H1 (cell line): ENCODE measurements at regions not wholly inside any gene's neighbourhood (a gene's known extent, or its start where the extent isn't known, plus 50 kb on each side); places are given as distances from the start of the nearest gene placed in this dataset.

ENCODE experiments used
- CTCF ChIA-PET: fragments of 300-600 bp; sonication (Branson Sonifier 250); formaldehyde crosslinking; loops from one replicate; lab custom pipeline; 2021; ENCODE audit not compliant: partially characterized antibody; lab: Charles Lee
- POLR2A ChIA-PET: fragments of 300-600 bp; sonication (Branson Sonifier 250); formaldehyde crosslinking; loops from one replicate; lab custom pipeline; 2021; ENCODE audit warnings: inconsistent platforms; ENCODE audit not compliant: partially characterized antibody; lab: Charles Lee
- DNase-seq, 2 experiments: peaks; one replicate each; pipeline versions ENCODE4 v3.0.0 to v3.0.0-alpha.2; 2010 to 2022; ENCODE audit warnings: low spot score in 2 of 2, low read depth in 1 of 2, mixed read lengths in 1 of 2
- FAIRE-seq: peaks from 2 replicates; lab custom pipeline; 2011; peaks lifted over from hg19 to GRCh38; lab: Jason Lieb, UNC
- H2AFZ ChIP-seq: 2 replicates; pipeline ENCODE4 v1.8.1; 2012; ENCODE audit warnings: low read length, inconsistent platforms
- H2AK5ac ChIP-seq: 2 replicates; pipeline ENCODE4 v1.6.1; 2013; ENCODE audit warnings: low read depth, low read length
- H2BK120ac ChIP-seq: replicated peaks from 2 replicates; pipeline ENCODE3; 2013; ENCODE audit warnings: low read depth, low read length, inconsistent platforms
- H2BK12ac ChIP-seq: 2 replicates; pipeline ENCODE4 v1.6.1; 2013; ENCODE audit warnings: low read depth, low read length
- H2BK15ac ChIP-seq: 2 replicates; pipeline ENCODE4 v1.6.1; 2013; ENCODE audit warnings: low read length
- H2BK20ac ChIP-seq: 2 replicates; pipeline ENCODE4 v1.6.1; 2013; ENCODE audit warnings: low read length
- H2BK5ac ChIP-seq: 2 replicates; pipeline ENCODE4 v1.6.1; 2013; ENCODE audit warnings: low read depth, low read length
- H3K14ac ChIP-seq: 2 replicates; pipeline ENCODE4 v1.6.1; 2013; ENCODE audit warnings: inconsistent platforms; ENCODE audit not compliant: insufficient read length
- H3K18ac ChIP-seq: 2 replicates; pipeline ENCODE4 v1.6.1; 2013; ENCODE audit warnings: low read length; ENCODE audit errors: extremely low read depth
- H3K23ac ChIP-seq: 2 replicates; pipeline ENCODE4 v1.6.1; 2013; ENCODE audit warnings: inconsistent platforms; ENCODE audit not compliant: insufficient read length
- H3K23me2 ChIP-seq: 2 replicates; pipeline ENCODE4 v1.6.1; 2013; ENCODE audit warnings: low read depth, low read length
- H3K27ac ChIP-seq: 2 replicates; pipeline ENCODE4 v1.6.1; 2011; ENCODE audit warnings: low read depth, low read length, inconsistent platforms
- H3K27me3 ChIP-seq, 4 experiments: replicated peaks in 1 of 4; 1 replicate in 1 of 4; 2 replicates in 3 of 4; pipeline versions ENCODE4 v1.6.1 to v1.8.1; 2011 to 2013; ENCODE audit warnings: low read length in 3 of 4, mild to moderate bottlenecking in 3 of 4, inconsistent platforms in 2 of 4, mixed read lengths in 2 of 4, moderate library complexity in 1 of 4; ENCODE audit not compliant: control insufficient read depth in 3 of 4, insufficient read depth in 3 of 4; ENCODE audit errors: extremely low read depth in 1 of 4
- H3K36me3 ChIP-seq, 4 experiments: 2 replicates each; pipeline versions ENCODE4 v1.6.1 to v1.8.1; 2011 to 2013; ENCODE audit warnings: mild to moderate bottlenecking in 4 of 4, low read length in 3 of 4, moderate library complexity in 2 of 4, control low read depth in 1 of 4, inconsistent platforms in 1 of 4; ENCODE audit not compliant: insufficient read depth in 4 of 4, control insufficient read depth in 2 of 4
- H3K4ac ChIP-seq: replicated peaks from 2 replicates; pipeline ENCODE3; 2013; ENCODE audit warnings: low read length, low read depth, mixed read lengths, inconsistent platforms; ENCODE audit not compliant: insufficient read length
- H3K4me1 ChIP-seq, 4 experiments: replicated peaks in 1 of 4; 1 replicate in 1 of 4; 2 replicates in 3 of 4; pipeline versions ENCODE4 v1.6.1 to v1.8.1; 2011 to 2013; ENCODE audit warnings: low read length in 3 of 4, inconsistent platforms in 2 of 4, mixed read lengths in 1 of 4; ENCODE audit not compliant: insufficient read depth in 4 of 4, control insufficient read depth in 3 of 4
- H3K4me2 ChIP-seq, 2 experiments: 2 replicates each; pipeline versions ENCODE4 v1.6.1 to v1.8.1; 2011 to 2013; ENCODE audit warnings: low read depth in 2 of 2, low read length in 2 of 2, control low read depth in 1 of 2, inconsistent platforms in 1 of 2, mild to moderate bottlenecking in 1 of 2; ENCODE audit not compliant: insufficient read depth in 1 of 2
- H3K4me3 ChIP-seq, 4 experiments: fragments of 200-600, 300-600 bp in 1 of 4; sonication (generic), shearing (Covaris generic), sonication (Bioruptor Twin) in 1 of 4; 2 replicates each; pipeline versions ENCODE4 v1.5.1 to v1.8.1; 2011 to 2016; ENCODE audit warnings: low read length in 4 of 4, low read depth in 3 of 4, control low read depth in 2 of 4, inconsistent platforms in 2 of 4, mild to moderate bottlenecking in 2 of 4, mixed read lengths in 1 of 4, moderate library complexity in 1 of 4; ENCODE audit not compliant: insufficient read depth in 2 of 4; ENCODE audit errors: extremely low read depth in 1 of 4
- H3K56ac ChIP-seq: replicated peaks from 2 replicates; pipeline ENCODE3; 2013; ENCODE audit warnings: low read depth, mild to moderate bottlenecking, mixed read lengths, low read length, inconsistent platforms; ENCODE audit not compliant: insufficient read length
- H3K79me1 ChIP-seq: 2 replicates; pipeline ENCODE4 v1.6.1; 2013; ENCODE audit warnings: low read depth, low read length, control low read depth
- H3K79me2 ChIP-seq, 2 experiments: 2 replicates each; pipeline versions ENCODE4 v1.6.1 to v1.8.1; 2012 to 2013; ENCODE audit warnings: low read length in 2 of 2, mild to moderate bottlenecking in 2 of 2, inconsistent platforms in 1 of 2; ENCODE audit not compliant: insufficient read depth in 2 of 2, control insufficient read depth in 1 of 2
- H3K9ac ChIP-seq, 4 experiments: replicated peaks in 1 of 4; 1 replicate in 1 of 4; 2 replicates in 3 of 4; pipeline versions ENCODE4 v1.6.1 to v1.8.1; 2011 to 2013; ENCODE audit warnings: low read depth in 3 of 4, low read length in 3 of 4, control low read depth in 2 of 4, mild to moderate bottlenecking in 2 of 4, moderate library complexity in 2 of 4, inconsistent platforms in 1 of 4; ENCODE audit errors: extremely low read depth in 1 of 4
- H3K9me3 ChIP-seq, 2 experiments: 2 replicates each; pipeline versions ENCODE4 v1.6.1 to v1.8.1; 2012 to 2013; ENCODE audit warnings: mild to moderate bottlenecking in 2 of 2, moderate library complexity in 2 of 2, control low read depth in 1 of 2, inconsistent platforms in 1 of 2, low read depth in 1 of 2, low read length in 1 of 2, mixed read lengths in 1 of 2; ENCODE audit not compliant: insufficient read depth in 2 of 2
- H4K20me1 ChIP-seq, 2 experiments: replicated peaks in 1 of 2; 2 replicates each; pipeline versions ENCODE3 to v1.8.1; 2011 to 2013; ENCODE audit warnings: inconsistent platforms in 2 of 2, low read length in 2 of 2, mild to moderate bottlenecking in 1 of 2; ENCODE audit not compliant: insufficient read depth in 2 of 2, control insufficient read depth in 1 of 2
- H4K5ac ChIP-seq: 2 replicates; pipeline ENCODE4 v1.6.1; 2013; ENCODE audit warnings: low read length, low read depth, mixed read lengths, inconsistent platforms; ENCODE audit not compliant: insufficient read length
- H4K8ac ChIP-seq: 2 replicates; pipeline ENCODE4 v1.8.0; 2013; ENCODE audit warnings: mild to moderate bottlenecking, moderate library complexity, low read length, inconsistent platforms; ENCODE audit not compliant: insufficient read depth; ENCODE audit errors: extremely low read depth
- H4K91ac ChIP-seq: replicated peaks from 2 replicates; pipeline ENCODE3; 2013; ENCODE audit warnings: low read length, mixed read lengths, inconsistent platforms; ENCODE audit not compliant: insufficient read length
- BACH1 ChIP-seq: IDR thresholded peaks from 2 replicates; pipeline ENCODE4 v1.6.1; 2012; ENCODE audit warnings: low read length, improper control_type of control experiment
- CBX8 ChIP-seq: fragments of 300-800, 300-1000 bp; sonication (generic); IDR thresholded peaks from 2 replicates; pipeline ENCODE4 v1.7.1; 2016; ENCODE audit warnings: low read depth, low read length, borderline replicate concordance
- CREB1 ChIP-seq: IDR thresholded peaks from 2 replicates; pipeline ENCODE4 v1.6.1; 2012; ENCODE audit warnings: inconsistent platforms
- KDM1A ChIP-seq: fragments of 200-600, 300-600 bp; sonication (generic); IDR thresholded peaks from 2 replicates; pipeline ENCODE4 v1.7.1; 2016; ENCODE audit warnings: mild to moderate bottlenecking, low read length, borderline replicate concordance
- NANOG ChIP-seq: IDR thresholded peaks from 2 replicates; pipeline ENCODE4 v1.6.1; 2011; ENCODE audit warnings: low read length, low read depth, mild to moderate bottlenecking, inconsistent platforms; ENCODE audit not compliant: insufficient read depth, poor library complexity, severe bottlenecking
- NRF1 ChIP-seq: IDR thresholded peaks from 2 replicates; pipeline ENCODE4 v1.6.1; 2011; ENCODE audit warnings: mild to moderate bottlenecking, low read depth, low read length, improper control_type of control experiment
- RBBP5 ChIP-seq: IDR thresholded peaks from 2 replicates; pipeline ENCODE4 v1.7.1; 2012; ENCODE audit warnings: low read depth, mild to moderate bottlenecking, inconsistent platforms, low read length, moderate library complexity, borderline replicate concordance
- SP1 ChIP-seq: IDR thresholded peaks from 2 replicates; pipeline ENCODE4 v1.6.1; 2011; ENCODE audit warnings: low read depth, low read length
- SRF ChIP-seq: IDR thresholded peaks from 2 replicates; pipeline ENCODE4 v1.6.1; 2011; ENCODE audit warnings: mild to moderate bottlenecking, low read depth, low read length, moderate library complexity
- WGBS, 2 experiments: shearing (Covaris generic) in 1 of 2; methylation state at CpG; one replicate each; pipeline versions ENCODE4 v1.1.6 to v1.1.7; 2013 to 2015; ENCODE audit warnings: low lambda C conversion rate in 2 of 2, mixed read lengths in 2 of 2, inconsistent platforms in 1 of 2, low coverage in 1 of 2, missing lambda C conversion rate in 1 of 2; ENCODE audit not compliant: insufficient replicate concordance in 2 of 2, insufficient coverage in 1 of 2, insufficient read length in 1 of 2; ENCODE audit errors: extremely low coverage in 1 of 2, missing lambda C conversion rate in 1 of 2; 5-methylcytosine and 5-hydroxymethylcytosine counted together

- Histone ChIP-seq H2BK5ac (no peak overlapping the region), H2BK12ac (no peak overlapping the region), H3K9ac (no peak overlapping the region), H4K20me1 (no peaks in the 10 kb centered on the region), H2AK5ac (no peak overlapping the region), H3K14ac (no peak overlapping the region), H4K91ac (no peak overlapping the region), H3K4me1 (no peaks in the 10 kb centered on the region), H3K27me3 (no peaks in the 10 kb centered on the region), H2BK20ac (no peak overlapping the region), H3K4me3 (no peak overlapping the region), H3K9me3 (no peaks in the 10 kb centered on the region), H3K36me3 (no peaks in the 10 kb centered on the region), H2BK120ac (no peak overlapping the region), H3K79me1 (no peaks in the 10 kb centered on the region), H3K4me2 (no peak overlapping the region), H3K4ac (no peak overlapping the region), H3K23me2 (no peaks in the 10 kb centered on the region), H3K27ac (no peak overlapping the region), H2AFZ (no peak overlapping the region), H4K8ac (no peak overlapping the region), H3K18ac (no peak overlapping the region), H3K23ac (no peak overlapping the region), H3K56ac (no peak overlapping the region), H2BK15ac (no peak overlapping the region), H4K5ac (no peak overlapping the region), H3K79me2 (no peaks in the 10 kb centered on the region)
- FAIRE-seq (no peak), DNase-seq (no peak)
- POLR2A ChIA-PET, result no interaction called here
- 91% methylated on average over 4 of the region's 4 CpGs; no CpG with 5 or more reads in 1 of the 2 experiments for WGBS, 2 experiments
- CTCF ChIA-PET, result no interaction called here
- TF ChIP-seq CBX8 (no peak), SRF (no peak), NANOG (no peak), SP1 (no peak), KDM1A (no peak), CREB1 (no peak), BACH1 (no peak), RBBP5 (no peak), NRF1 (no peak)
Observed at GRCh38 chr16:64808474-64808873, 313.4 kb downstream of the CDH11 start.
